Stimulated activated CD4-positive, alpha-beta T cell treated with anti-CD3 and anti-CD28 coated beads, Interleukin-1b, Interleukin-23, amount 100 ng/mL, for 48 hours (primary cell): ENCODE measurements at regions not wholly inside any gene's neighbourhood (a gene's known extent, or its start where the extent isn't known, plus 50 kb on each side); places are given as distances from the start of the nearest gene placed in this dataset.

Source experiments
- DNase-seq: peaks from one replicate; pipeline ENCODE4 v3.0.0-alpha.2; 2020

DNA sequence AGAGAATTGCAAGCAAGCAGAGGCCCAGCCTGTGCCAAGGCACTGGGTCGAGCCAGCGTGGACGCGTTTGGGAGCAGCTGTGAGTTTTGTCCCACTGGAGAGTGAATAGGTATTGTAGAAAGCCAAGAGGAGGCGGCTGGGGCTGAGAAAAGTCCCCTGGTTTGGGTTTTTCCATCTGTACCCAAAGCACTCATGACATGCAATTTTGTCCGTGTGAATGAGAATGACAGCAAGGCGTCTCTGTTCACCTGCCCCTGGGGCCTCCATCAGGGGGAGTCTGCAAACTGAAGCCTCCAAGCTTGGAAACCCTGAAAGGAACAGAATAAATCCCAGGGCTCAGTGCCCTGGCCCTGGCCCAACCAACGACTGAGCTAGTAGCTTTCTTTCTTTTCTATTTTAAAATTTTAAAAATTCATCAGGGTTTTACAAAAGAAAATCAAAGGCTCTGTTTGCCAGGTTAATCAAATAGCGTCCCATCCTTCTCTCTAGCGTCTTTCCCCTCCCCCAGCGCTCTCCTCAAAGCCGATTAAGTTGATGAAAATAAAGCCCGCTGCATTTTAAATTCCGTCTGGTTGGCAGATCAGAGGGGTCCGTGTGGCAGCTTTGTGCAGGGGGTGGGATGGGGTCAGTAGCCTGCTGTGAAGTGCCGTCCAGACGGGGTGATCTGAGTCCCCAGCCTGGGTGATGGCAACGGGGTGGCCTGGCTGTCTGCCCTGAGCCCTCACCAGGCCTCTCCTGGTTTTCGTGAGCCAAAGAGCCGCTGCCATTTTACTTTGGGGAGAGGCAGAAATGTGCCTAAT lies 171.0 kb downstream of the KATNIP start:
- DNase-seq: no peak

DNA sequence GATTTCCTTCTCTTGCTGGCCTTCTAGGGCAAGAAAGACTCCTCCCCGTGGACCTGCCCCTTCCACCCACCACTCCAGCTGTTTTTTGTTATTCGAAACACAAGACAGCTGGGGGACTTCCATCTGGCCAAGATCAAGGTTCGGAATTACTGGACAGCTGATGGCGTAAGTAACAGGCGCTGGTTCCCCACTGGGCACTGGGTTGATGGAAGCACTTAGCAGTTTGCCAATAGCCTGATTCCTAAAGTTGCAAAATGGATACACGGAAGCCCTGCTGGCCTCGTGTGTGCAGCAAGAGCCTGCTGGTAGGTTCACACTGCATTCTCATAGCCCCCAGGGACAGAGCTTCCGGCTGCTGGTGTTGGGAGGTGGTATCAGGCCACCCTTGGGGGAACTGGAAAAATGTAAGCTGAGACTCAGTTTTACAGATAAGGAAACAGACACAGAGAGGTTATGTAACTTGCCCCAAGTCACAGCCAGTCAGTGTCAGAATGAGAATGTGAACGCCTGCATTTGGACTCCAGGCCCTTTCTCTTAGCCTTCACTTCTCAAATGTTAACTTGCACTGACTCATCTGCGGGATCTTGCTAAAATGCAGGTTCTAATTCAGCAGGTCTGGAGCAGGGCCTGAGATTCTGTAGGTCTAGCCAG lies 171.7 kb downstream of the KATNIP start:
- DNase-seq: no peak

DNA sequence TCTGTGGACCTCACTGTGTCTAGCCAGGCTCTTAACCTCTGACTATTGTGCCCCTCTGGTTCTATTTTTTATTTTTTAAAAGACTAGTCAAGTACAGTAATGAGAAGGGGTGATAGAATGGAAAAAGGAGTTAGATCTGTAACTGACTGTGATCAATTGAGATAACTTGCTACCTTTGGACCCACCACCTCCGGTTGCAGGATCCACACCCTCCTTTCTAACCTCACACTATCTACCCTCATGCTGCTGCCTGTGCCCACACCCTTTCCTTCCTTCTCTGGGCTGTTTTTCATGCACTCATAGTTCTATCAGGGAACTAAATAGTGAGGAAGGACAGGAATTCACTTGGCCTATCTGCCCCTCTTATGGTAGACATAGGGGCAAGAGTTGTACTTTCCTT lies 172.3 kb downstream of the KATNIP start:
- DNase-seq: no peak

DNA sequence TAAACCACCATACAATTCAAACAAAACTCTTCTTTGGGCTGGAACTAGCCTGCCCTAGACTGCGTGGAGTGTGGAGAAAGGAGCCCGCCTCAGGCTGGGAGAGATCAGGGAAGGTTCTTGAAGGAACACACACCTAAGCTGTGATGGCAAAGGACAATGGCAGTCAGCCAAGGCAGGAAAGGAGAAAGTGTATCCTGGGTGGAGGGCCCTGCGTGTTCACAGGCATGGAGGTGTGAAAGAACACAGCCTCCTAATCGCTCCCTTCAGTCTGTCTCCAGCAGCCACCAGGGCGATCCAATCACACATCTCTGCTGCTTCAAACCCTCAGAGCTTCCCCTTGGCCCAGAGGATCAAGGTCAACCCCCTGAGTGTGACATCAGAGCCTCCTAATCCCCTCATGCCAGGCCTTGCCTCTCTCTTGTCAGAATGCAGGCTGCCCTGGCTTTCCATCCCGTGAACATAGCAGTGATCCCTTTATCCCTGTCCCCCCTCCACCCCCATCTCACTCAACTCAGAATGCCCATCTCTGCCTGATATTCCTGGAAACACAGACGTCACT lies 173.0 kb downstream of the KATNIP start:
- DNase-seq: no peak

DNA sequence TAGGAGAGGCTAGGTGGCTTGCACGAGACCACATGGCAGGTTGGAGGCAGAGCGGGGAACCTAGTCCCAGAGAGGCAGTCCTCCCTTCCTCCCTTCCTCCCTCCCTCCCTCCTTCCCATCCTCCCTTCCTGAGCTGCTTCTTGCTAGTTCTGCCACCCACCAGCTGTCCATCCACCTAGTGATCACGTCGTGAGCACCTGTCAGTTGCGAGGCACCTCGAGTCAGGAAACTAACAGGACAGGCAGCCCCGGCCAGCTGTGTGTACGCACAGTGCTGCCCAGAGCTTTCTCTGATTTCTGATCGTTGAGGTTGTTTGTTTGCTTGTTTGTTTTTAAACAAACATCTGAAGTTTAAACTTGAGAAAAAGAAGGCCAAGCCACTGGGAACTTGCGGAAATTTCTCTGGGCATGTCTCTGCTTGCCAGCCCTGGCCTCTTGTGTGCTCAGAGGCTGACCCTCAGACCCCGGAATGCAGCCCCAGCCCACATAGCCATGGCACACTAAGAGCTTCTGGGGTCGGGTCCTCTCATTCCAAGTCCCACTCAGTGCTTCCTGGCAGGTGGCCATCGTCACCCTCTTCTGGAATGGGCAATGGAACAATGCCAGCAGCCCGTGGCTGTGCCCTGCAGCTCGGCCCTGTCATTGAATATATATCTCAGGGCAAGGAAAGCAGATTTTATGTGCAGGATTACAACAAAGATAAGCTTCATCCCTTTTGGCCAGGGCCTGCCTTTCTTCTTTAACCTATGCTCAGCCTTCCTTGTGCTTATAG lies 174.0 kb downstream of the KATNIP start:
- no peak for DNase-seq

DNA sequence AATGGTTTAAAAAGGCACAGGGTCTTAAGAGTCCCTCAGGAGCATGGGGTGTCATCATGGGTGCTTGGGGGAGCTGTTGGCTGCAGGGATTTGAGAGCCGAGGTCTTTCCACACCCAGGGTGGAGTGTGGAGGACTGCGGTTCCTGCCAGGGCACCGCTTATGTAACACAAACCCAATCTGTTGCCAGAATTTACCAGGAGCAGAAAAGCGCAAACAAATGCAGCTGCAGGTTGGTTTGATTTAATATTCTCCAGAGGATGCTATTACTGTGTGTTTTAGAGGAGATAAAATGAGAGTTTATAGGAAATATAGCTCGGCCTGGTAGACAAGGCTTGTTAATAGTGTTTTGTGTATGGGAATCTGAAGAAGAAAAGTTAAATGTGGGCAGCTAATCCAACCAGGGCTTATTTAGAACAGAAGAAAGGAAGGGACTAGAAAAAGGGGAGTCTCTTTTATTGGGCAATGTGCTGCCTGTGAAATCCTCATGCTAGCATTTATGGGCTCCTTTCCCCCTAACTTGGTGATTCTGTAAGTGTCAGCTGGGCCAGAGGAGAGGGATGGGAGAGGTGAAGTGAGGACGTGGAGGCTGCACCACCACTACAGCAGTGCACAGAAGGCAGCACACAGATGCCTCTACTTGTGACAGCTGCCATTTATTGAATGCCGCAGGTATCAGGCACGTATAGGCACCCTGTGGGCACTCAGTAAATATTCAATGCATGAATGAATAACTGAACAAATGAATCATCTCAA lies 174.7 kb downstream of the KATNIP start:
- DNase-seq: no peak

DNA sequence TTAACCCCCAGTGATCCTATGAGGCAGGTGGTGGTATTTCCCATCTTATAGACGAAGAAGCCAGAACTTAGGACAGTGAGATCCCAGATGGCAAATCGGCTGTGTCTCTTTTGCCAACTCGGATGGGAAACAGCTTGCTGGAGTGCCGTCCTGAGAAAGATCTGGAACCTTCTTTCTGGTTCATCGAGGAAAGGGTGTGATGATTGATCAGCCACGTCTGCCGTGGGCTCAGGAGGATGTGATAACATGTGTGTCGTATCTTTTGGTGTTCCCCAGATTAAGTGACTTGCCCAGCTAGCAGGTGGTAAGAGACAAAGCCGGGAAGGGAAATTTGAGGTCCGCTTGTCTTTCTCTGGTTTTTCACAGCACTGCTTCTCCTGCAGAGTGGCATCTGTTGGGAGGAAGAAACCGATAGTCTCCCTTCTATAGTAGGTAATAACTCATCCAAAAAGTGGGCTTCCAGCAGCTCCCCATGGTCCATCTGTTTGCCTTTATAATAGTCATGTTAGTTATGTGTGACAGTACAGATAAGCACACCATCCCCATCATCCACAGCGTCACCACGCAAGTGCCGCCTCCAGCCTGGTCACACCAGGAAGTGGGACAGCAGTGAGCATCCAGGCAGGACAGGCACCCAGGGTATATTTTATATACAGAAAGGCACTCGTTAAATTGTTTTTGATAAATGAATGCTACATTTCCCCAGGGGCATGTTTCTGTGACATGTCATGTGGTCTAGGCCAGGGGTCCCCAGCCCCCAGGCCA lies 175.5 kb downstream of the KATNIP start:
- no peak for DNase-seq

DNA sequence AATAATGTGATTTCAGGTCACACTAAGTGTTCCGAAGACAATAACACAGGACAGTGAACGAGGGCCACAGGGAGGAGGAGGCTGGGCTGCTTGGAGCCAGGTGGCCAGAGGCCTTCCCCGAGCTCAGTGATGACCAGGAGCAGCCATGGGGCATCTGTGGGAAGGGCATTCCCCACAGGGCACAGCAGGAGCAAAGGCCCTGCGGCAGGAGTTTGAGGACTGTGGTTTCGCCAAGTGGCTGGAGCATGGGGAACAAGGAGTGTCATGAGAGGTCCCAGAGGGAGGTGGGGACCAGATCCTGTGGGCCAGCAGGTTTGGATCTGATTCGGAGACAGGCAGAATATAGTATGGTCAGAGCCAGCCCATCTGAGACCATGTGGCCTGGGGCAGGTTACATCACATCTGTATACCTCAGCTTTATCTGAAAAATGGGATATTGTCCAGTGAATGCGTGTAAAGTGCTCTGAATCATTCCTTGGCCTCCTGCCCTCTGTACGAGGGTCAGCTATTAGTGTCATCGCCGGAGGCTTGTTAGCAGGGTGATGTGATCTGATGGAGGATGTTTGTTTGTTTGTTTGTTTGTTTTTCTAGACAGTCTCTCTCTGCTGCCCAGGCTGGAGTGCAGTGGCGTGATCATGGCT lies 176.8 kb downstream of the KATNIP start:
- no peak for DNase-seq

DNA sequence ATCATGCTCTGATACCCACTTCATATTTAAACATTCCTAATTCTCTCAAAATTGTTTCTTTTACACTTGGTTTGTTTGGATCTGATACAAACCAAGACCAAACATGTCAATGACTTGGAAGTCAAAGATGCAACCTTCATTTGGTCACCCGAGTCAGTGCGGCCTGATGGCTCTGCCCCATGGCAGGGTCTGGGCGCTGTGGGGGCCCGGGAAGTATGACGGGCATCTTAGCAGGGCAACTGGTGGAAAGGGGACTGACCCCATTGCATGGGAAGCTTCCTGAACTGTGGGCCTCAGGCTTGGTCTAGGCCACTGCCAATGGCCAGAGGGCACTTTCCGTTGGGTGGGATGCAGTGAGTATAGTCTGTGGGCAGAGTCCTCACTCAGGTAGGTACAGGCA lies 178.0 kb downstream of the KATNIP start:
- DNase-seq: no peak

DNA sequence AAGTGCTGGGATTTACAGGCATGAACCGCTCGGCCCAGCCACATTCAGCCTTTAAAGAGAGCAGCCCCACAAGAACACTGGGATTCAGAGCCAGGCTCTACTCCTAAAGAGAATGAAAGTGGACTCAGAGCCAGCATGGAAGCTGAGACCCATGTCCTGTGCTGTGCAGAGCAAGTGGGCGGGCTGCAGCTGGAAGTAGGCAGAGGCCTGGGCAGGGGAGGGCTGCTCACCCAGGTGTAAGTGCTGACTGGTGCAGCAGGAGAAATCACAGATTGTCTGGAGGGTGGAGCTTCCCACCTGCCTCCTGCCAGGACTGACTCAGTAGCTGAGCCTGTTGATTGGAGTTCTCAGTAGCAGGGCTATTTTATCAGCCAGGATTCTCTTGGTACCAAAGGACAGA lies 178.7 kb downstream of the KATNIP start:
- no peak for DNase-seq

DNA sequence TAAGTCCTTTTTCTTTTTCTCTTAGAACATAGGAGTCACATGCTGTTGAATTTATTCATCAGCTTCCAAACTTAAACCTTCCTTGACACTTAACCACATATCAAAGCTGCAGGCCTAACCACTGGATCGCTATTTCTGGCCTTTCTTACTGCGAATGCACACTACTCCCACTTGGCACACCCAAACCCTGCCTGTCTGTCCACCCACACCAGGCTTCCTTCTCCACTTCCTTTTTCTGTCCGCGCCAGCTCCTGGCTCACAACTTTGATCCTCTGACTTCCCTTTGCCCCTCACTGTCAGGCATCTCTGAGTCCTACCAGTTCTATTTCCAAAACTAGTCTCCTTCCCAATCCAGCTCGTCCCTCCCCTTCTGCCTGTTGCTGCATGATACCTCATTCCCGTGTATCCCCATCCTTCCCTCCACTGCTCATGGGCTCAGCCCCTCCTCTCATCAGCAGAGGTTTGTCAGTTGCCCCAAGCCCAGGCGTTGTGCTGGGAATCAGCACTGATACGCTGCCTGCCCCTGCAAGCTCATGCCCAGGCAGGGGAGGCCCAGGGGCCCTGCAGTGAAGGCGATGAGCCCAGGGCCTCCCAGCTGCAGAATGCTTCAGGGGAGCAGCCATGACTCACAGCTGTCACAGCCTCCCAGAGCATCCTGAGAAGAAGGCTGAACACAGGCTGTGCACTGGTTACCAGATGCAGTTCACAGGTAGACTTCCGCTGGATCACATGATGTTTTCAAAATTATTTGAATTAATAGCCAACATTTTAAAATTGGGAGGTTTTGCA lies 179.8 kb downstream of the KATNIP start:
- no peak for DNase-seq

DNA sequence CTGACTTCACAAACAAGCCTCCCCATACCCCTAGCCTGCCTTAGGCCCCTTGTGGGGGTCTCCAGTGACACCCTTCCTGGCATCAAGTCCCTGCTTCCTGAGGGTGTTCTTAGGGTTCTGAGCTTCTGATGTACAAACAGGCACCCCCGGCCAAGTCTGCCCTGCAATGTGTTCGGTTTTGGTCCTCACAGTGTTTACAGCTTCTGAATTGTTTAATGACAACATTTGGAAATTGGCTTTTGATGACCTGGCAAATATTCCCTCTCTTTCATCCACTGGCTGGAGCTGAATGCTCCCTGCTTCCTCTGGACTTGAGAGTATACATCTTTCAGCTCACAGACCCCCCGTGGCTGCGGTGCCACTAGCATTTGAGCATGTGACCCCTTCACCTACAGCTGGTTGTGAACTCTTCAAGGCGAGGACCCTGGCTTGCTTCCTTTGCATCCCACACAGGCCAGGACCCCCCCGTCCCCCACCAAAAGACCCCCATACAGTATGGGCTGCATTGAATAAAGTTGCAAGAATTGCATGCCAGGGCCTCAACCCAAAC lies 180.8 kb downstream of the KATNIP start:
- no peak for DNase-seq

DNA sequence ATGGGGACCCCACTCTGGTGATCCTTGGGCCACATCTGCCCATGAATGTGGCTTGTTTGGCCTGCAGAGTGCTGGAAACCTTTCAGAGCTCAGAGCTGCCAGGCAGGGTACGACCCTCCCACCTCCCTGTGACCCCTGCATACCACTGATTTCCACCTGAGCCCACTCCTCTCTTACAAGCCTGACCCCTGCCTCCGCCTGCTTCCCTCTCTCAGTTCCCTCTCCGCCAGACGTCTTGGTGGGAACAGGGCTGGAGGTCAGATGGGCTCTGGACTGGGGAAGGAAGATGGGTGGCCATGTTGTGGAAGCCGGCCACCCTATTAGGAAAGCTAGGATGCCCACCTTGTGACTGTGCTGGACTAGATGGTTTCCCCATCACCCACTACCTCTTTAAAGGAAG lies 185.1 kb downstream of the KATNIP start:
- no peak for DNase-seq

DNA sequence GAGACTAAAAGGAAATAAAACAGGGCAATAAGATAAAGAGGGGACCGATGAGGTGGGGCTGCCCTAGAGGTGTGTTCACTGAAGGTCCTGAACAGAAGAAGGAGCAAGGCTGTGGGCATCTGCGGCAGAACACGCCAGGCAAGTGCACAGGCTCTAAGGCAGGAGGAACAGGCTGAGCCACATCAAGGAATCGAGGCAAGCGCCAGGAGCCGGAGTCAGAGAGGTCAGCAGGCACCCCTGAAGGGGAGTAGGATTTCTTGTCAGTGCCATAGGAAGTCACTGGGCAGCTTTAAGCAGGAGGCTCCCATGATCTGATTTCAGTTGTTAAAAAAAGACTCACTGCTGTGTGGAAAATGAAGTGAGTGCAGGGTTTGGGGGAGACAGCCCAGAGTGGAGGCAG lies 186.5 kb downstream of the KATNIP start:
- DNase-seq: no peak

DNA sequence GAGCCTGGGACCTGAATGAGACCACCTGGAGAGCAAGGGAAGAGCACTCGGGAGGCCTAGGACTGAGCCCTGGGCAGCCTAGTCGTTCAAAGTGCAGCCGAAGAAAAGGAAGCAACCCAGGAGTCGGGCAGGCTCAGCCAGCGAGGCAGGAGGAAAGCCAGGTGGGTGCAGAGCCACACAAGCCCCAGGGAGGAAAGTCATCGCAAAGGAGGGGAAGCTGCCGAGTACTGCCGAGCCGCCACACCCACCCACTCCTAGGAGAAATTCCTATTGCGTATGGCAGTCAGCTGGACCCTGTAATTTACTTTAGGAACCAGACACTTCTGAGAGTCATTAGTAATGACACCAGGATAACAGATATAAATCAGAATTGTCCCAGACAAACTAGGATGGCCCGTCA lies 187.6 kb downstream of the KATNIP start:
- no peak for DNase-seq
